Posterior cingulate gyrus (tissue), 11 donors: ENCODE measurements at regions not wholly inside any gene's neighbourhood (a gene's known extent, or its start where the extent isn't known, plus 50 kb on each side); places are given as distances from the start of the nearest gene placed in this dataset.
"Not testable (repeated sequence)": the region's sequence is repeated elsewhere in the genome, so short reads cannot be mapped to it uniquely, and the experiment has no call there.

Source experiments
- DNase-seq, 10 donors: peaks; one replicate each; pipeline versions ENCODE4 v3.0.0 to v3.0.0-alpha.2; 2020 to 2021; ENCODE audit warnings: mixed read lengths in 3 of 10
- intact Hi-C: fragments of 100-400 bp; cut with DNase I; formaldehyde crosslinking; loops from one replicate; pipeline ENCODE4 v1.15.1; 2023

DNA sequence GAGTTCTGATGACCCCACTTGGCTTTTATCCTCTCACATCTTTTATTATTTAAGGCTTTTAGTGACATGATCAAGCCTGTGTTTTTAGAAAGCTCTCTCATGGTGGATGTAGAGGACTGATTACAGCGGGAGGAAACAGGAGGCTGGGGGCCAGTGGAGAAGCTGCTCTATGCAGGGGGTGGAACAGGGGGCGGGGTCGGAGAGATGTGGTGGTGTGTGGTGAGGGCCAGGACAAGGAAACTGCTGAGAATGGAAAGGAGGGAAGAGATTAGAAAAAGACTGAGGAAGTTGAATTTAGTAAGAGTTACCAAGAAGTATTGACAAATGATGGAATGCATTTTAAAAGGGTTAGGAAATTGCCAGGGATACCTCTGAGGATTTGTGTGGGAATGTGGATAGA is 292.2 kb downstream of the ZIC3 start:
- no peak for DNase-seq
- intact Hi-C loops: no loop called here

DNA sequence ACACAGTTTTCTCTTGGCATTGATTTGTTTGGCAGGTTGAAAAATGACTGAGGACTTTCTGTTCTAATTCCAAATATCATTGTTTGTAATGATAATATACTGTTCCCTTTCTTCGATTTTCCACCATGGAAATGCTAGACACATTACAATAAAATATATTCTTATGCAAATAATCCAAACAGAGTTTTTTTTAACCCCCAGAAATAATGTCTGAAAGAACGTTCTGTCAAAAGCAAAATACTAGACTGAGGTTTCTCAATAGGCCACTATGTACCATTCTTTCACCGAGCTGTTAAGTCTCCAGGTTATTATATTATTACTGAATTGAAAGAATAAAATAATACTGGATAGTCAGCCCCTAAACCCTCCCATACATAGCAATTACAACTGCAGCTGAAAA is 312.5 kb downstream of the ZIC3 start:
- intact Hi-C loops: no loop called here
- DNase-seq: no peak

DNA sequence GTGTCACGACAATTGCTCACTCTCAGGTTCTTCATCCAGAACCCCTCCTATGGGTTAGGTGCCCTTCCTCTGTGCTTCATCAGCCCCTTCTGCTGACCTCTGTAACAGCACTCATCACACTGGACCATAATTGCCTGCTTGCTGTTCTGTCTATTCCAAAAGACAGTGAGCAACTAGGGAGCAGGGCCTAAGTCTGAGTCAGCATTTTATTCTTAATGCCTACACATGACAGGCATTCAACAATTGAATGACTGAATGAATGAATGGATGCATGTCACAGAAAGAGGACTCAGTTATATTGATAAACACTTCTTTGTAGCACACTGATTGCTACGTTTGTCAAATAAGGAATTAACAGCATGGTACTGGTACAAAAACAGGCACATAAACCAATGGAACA is 317.0 kb downstream of the ZIC3 start:
- DNase-seq: no peak
- intact Hi-C loops: no loop called here

DNA sequence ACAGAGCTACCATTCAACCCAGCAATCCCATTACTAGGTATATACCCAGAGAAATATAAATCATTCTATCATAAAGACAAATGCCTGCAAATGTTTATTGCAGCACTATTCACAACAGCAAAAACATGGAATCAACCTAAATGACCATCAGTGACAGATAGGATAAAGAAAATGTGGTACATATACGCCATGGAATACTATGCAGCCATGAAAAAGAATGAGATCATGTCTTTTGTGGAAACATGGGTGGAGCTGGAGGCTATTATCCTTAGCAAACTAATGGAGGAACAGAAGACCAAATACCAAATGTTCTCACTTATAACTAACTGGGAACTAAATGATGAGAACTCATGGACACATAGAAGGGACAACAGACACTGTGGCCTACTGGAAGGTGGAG is 318.9 kb downstream of the ZIC3 start:
- intact Hi-C loops, DNase-seq: not testable (repeated sequence)

DNA sequence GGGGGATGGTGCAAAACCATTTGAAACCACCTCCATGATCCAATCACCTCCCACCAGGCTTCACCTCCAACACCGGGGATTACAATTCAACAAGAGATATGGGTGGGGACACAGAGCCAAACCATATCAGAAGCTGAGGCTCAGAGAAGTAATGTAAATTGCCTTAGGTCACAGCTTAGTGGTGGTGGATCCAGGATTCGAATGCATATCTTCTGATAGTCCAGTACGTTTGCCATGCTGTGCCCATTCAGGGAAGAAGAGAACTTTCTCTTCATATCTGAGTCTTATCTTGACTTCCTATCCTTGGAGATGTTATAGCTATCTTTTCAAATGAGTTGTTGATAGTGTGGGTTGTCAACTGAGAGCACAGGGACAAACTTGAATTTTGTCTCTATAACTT is 325.5 kb downstream of the ZIC3 start:
- intact Hi-C loops: no loop called here
- DNase-seq: no peak

DNA sequence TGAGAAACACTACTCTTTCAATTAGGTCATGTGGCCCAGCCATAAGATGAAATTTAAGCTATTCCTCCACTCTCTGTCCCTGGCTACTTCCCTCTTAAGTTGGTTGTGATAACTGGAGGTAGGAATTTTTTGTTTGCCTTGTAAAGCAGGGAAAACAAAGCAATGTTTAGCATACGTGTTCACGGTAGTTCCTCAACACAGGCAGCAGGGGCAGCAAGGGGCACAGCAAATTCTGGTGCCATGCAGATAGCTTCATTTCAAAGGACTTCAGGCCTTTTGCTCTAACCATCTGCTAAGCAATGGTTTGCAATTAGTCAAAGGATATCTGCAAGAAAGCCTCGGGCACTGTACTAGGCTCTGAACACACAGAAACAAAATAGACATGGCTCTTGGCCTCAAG is 330.2 kb downstream of the ZIC3 start:
- no peak for DNase-seq
- intact Hi-C loops: no loop called here

DNA sequence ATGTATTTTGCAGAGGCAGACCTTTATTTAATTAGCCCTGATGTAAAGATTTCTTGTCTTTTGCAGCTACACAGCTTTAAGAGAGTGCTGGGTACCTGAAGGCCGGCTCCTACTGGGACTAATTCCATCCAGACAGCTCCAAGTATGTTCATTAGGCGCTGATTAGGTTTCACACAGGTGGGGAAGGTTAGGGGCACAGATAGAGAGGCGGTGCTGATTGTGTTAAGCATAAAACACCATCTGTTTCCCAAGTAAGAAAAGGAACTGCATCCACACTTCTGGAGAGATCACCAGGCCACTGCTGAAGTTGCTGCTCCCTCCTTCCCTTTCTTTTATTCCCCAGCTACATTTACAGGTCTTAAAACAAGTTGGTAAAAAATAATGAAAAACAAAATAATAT is 349.5 kb downstream of the ZIC3 start:
- intact Hi-C loops: no loop called here
- no peak for DNase-seq

DNA sequence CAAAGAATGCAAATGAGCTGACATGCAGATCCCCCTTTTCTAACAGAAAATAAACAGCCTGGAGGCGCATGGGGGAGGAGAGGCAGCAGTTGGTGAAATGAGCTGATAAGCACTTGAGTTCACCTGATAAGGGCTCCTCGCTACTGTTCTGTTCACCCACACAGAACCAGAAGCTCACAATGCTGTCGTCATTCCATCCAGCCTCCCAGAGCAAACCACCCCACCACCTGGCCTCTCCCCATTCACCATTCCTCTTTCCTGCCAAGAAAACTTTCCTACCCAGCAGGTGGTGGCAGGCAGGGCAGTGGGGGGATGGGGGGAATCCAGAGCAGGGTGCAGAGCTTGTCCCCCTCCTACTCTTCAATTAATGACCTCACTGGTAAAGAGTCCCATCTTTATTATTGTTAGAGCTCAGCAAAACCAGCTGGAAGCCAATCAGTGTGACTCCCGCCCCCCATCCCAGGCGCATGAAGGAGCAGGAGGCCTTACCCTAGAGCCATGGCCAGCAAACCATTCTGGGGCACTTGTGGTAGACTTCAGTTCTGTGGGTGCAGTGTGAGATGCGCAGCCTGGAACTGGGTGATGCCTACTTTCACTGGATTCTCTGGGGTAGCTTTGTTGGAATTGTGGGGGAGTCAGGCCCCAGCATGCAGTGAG is 350.3 kb downstream of the ZIC3 start:
- DNase-seq: no peak
- intact Hi-C loops: no loop called here

DNA sequence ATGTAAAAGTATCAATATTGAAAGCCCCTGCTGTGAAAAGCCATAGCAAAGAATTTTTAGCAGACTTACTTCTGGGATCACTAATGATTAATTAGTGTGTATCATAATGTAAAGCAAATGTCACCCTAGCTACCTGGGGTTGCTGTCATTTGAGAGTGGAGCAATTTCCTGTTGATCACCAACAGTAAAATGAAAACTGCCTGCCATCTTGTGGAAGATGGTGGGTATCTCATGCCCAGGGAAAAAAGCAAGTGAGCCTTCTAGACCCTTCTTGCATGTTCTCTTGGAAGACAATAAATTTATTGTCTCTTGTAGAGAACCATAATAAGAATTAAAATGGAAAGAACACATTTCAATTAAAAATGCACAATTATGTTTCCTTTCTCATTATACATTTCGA is 360.2 kb downstream of the ZIC3 start:
- DNase-seq: no peak
- intact Hi-C loops: loop anchor here (5.0 kb wide), 1 partner anchor 494 kb away; no protein-coding TSS in a partner anchor

DNA sequence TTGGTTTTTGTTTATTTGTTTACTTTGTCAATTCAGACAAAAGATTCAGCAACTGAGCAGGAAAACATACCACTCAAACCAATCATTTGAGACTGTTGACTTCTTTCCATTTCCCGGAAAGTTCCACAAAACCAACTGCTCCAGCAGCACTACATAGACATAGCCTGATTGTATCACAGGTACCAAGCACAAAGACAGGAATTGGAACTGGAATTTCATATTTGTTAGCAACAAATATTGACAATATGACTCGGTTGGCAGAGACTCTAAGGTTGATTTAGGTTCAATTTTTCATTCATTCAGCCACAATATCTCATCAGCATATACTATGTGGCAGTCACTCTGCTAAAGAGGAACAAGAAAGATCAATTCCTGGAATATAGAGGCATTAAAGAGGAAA is 364.0 kb downstream of the ZIC3 start:
- intact Hi-C loops: loop anchor here (5.0 kb wide), 1 partner anchor 498 kb away; no protein-coding TSS in a partner anchor

DNA sequence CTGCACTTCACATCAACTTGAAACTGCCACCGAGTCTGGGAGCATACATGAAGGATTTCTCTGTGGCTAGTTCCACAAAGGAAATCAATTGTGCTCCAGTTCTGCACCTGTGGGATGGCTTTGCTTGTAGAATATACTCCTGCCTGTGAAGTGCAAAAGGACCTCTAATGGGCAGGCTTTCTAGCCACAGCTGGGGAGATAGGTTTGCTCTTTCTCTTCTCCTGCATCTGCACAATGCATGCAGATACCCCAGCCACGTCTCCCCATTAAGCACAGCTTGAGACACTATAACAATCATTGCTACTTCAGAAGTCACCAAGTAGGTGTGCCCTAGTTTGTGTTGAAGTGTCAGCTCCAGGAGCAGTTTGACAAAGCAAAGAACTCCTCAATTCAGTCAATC is 364.6 kb downstream of the ZIC3 start:
- intact Hi-C loops: no loop called here
- no peak for DNase-seq

More for the DNA sequence above, 364.0 kb downstream of the ZIC3 start:
- DNase-seq: no peak

DNA sequence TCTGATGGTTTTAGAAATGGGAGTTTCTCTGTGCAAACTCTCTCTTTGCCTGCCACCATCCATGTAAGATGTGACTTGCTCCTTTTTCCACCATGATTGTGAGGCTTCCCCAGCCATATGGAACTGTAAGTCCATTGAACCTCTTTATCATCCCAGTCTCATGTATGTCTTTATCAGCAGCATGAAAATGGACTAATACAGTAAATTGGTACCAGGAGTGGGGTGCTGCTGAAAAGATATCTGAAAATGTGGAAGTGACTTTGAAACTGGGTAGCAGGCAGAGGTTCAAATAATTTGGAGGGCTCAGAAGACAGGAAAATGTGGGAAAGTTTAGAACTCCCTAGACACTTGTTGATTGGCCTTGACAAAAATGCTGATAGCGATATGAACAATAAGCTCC is 368.3 kb downstream of the ZIC3 start:
- intact Hi-C loops, DNase-seq: not testable (repeated sequence)

DNA sequence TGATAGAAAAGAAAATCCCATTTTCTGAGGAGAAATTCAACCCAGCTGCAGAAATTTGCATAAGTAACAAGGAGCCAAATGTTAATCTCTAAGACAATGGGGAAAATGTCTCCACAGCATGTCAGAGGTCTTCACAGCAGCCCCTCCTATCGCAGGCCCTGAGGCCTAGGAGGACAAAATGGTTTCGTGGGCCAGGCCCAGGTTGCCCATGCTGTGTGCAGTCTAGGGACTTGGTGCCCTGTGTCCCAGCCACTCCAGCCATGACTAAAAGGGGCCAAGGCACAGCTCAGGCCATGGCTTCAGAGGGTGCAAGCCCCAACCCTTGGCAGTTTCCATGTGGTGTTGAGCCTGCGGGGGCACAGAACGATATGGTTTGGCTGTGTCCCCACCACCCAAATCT is 369.0 kb downstream of the ZIC3 start:
- DNase-seq, intact Hi-C loops: not testable (repeated sequence)

DNA sequence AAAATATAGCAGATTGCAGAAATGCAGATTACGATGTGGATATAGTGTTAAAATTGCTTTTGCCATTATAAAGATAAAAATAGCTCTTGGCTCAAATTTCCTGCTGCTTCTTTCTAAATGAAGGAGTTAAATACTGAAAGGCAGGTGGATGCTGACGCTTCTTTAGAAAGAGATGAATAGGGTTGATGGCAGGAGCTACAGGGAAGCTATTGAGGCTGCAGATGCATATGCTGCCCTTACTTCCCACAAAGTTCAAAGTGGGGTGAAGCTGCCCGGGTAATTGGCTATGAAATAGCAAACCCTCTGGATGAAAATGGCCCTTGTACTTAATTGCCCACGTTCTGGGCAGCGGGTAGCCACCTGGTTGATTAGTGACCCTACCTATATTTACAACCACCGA is 379.5 kb downstream of the ZIC3 start:
- no peak for DNase-seq
- intact Hi-C loops: no loop called here

DNA sequence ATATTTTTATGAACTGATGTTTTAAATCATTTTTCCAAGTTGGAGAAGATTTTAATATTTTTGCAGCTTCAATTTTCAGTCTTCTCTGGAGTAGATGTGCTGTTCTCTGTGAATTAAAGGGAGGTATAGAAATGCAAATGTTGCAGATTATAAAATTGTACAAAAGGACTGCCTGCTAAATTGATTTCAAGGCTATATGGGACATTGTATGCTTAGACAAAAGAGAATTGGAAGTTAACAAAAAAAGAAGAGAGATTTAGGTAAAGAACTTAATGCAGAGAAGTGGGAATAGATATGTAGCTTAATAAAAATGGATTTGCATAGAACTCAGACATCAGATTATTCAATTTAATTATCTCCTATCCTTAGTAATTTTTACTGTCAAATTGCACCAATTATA is 403.3 kb downstream of the ZIC3 start:
- no peak for DNase-seq
- intact Hi-C loops: no loop called here

DNA sequence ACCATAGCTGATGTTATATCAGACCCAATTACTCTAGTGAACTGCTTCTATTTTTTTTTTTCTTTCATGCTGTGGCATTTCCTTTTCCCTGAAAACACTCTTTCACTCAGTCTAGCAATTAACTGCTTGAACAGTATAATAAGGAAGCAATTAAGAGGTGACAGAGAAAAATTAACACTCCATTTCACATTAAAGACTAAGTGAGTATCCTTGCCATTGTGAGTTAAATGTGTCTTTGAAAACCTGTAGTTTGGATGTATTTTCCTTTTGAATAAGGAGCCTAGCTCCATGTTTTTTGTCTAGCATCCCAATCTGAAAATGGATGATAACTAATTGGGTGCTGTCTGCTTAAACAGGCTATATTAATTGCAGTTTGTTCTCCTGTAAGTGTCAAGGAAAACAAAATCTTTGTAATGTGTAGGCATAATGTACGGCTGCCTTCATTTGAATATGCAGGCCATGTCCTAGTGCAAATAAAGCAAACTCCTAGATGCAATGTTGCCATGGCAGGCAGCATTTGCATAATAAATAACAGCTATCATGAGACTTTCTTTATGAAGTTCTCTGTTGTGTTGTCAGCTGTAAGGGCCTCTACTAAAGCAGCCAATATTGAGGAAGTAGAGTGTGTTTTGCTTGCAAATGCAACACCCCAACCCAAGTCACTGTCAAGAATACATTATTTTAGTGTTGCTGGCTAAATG is 416.7 kb downstream of the ZIC3 start:
- intact Hi-C loops: no loop called here
- no peak for DNase-seq

DNA sequence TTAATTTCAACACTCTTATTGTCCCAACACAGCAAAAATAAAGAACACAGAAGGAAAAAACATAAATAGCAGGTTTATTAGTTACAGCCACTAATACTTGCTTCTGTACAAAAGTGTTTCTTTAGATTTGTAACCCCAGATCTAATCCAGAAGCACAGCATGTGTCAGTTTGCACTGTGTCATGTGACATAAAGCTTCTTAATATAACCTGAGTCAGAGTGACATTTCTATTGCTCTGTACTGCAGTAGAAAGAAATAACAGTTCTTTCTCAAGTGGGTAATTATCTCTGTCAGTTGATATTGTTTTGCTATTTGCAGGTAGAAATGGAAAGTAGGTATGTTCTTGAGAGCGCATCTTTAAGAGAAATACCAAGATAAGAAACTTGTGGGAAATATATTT is 422.5 kb downstream of the ZIC3 start:
- no peak for DNase-seq
- intact Hi-C loops: no loop called here

DNA sequence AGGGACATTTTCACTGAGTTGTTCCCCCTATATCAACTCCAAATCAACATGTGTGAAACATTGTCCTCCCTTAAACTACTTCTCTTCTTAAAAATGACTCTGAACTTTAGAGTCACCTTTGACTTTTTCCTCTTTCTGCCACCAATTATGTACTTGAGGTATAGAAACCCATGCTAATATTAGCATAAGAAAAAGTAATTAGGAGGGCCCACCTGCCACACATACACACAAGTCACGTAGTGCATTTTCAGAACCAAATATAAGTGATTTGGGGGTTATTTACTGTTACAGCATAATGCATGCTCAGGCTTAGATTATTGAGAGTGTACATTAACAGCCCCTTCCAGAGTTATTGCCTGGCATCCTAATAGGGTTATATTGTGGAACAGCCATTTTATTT is 432.7 kb downstream of the ZIC3 start:
- intact Hi-C loops: no loop called here
- no peak for DNase-seq

DNA sequence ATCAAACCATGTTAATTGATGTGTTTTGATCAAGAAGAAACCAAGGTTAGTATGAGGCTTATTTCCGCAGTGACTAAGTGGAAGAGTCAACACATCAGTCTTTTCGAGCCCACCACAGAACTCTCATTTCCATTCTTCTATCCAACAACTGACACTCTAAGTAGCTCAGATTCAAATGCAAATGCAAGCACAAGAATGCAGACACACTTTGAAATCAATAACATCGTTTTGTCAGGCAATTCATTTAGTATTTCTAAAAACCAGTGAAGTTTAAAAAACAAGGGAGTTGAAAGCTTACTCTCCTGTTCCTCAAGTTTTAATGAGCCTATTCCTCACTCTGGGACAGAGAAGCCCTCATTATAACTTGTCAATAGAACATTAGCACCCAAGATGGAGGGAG is 433.1 kb downstream of the ZIC3 start:
- DNase-seq: no peak
- intact Hi-C loops: no loop called here

DNA sequence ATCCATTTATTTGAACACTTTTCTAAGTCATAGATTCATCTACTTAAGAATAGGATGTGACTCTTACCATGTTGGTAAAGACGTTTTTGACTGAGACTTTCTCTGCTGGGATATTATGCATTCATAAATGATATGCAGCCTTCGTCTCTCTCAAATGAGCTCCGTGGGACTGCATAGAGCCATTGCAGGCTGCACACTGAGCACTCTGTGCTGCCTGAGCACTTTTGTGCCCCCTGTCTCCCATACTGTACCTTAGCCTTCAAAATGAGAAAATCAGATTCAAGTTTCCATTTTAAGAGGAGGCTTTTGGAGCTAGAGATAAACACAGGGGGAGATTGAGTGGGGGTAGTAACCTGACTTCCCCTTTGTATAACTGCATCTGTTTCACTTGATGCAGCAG is 433.6 kb downstream of the ZIC3 start:
- intact Hi-C loops: no loop called here
- DNase-seq: no peak

DNA sequence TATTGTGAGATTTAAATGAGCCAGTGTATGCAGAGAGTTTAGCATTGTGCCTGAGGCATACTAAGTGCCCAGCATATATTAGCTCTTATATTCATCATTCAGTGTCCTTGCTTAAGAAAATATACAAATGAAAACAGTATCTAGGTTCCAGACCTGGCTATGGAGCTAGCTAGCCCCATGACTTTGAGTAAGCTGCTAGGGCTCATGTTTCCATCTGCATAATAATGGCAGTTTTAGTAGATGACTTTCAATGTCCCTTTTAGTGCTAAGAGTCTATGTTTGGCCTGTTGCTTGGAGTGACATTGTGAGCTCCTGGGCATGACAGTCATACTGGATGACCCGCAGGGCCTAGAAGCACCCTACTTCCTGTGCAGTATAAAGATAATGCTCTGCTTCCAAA is 435.3 kb downstream of the ZIC3 start:
- intact Hi-C loops: no loop called here
- no peak for DNase-seq

DNA sequence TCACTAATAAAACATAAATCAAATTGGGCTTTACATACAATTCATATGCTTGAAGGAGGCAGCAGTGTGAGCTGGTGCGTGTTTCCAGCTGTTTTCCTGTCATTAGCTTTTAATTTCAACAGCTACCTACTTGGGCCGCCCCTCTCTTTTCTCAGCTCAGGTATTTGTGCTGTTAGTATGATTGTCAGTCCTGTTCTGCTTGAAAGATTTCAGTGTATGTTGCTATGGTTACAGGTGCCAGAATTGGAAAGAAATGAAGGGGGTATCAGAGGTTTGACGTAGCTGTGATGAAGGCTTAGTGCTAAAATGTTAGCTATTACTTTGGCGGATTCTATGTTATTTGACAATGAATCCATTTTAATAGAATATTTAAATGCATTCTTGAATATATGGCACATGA is 440.3 kb downstream of the ZIC3 start:
- intact Hi-C loops: no loop called here
- no peak for DNase-seq

DNA sequence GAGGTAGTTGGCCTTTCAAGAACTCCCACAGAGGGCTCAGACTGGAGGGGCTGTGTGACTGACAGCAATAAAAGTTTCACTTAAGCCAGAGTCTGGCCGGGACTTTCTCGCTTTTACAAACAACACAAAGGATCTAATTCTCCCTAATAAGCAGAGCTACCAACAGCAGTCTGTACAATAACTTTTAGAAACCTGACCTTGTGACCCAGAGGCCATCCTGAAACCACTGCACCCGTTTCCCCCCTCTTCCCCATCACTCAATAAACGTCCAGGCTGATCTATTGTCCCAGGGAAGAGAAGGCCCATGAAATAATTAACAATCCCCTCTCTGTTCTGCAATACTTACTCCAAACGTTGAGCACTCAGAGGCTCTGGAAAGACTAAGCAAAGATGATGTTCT is 442.4 kb downstream of the ZIC3 start:
- intact Hi-C loops: no loop called here
- DNase-seq: no peak
